Neuronal stem cell (in vitro differentiated cells): ENCODE measurements at regions not wholly inside any gene's neighbourhood (a gene's known extent, or its start where the extent isn't known, plus 50 kb on each side); places are given as distances from the start of the nearest gene placed in this dataset.

Experiments used
- DNase-seq: peaks from one replicate; pipeline ENCODE4 v3.0.0-alpha.2; 2013; ENCODE audit warnings: low spot score
- H2AFZ ChIP-seq: one replicate; pipeline ENCODE4 v1.6.1; 2013; ENCODE audit warnings: mild to moderate bottlenecking, low read length, inconsistent platforms
- H2AK5ac ChIP-seq: 2 replicates; pipeline ENCODE4 v1.6.1; 2013; ENCODE audit warnings: low read depth, mild to moderate bottlenecking, inconsistent platforms, low read length, moderate library complexity, mixed read lengths
- H2BK120ac ChIP-seq: 2 replicates; pipeline ENCODE4 v1.6.1; 2013; ENCODE audit warnings: low read depth, mild to moderate bottlenecking, inconsistent platforms, low read length, moderate library complexity, mixed read lengths
- H2BK12ac ChIP-seq: one replicate; pipeline ENCODE4 v1.6.1; 2013; ENCODE audit warnings: low read length, inconsistent platforms
- H2BK15ac ChIP-seq: 2 replicates; pipeline ENCODE4 v1.6.1; 2013; ENCODE audit warnings: mild to moderate bottlenecking, low read length, inconsistent platforms, mixed read lengths
- H2BK5ac ChIP-seq: one replicate; pipeline ENCODE4 v1.6.1; 2013; ENCODE audit warnings: inconsistent platforms, mild to moderate bottlenecking, low read length, moderate library complexity
- H3K14ac ChIP-seq: one replicate; pipeline ENCODE4 v1.6.1; 2013; ENCODE audit warnings: low read length, inconsistent platforms
- H3K18ac ChIP-seq: 2 replicates; pipeline ENCODE4 v1.6.1; 2013; ENCODE audit warnings: low read length, inconsistent platforms
- H3K23ac ChIP-seq: 2 replicates; pipeline ENCODE4 v1.6.1; 2013; ENCODE audit warnings: low read depth, mild to moderate bottlenecking, mixed read lengths, low read length, inconsistent platforms; ENCODE audit not compliant: poor library complexity
- H3K27ac ChIP-seq: replicated peaks from 3 replicates; pipeline ENCODE4 v1.5.1; 2013; ENCODE audit warnings: low read length, inconsistent platforms
- H3K27me3 ChIP-seq, 3 experiments: 2 replicates each; pipeline ENCODE4 v1.6.1; 2013; ENCODE audit warnings: low read length in 3 of 3, mild to moderate bottlenecking in 2 of 3, inconsistent platforms in 1 of 3, low read depth in 1 of 3, mixed read lengths in 1 of 3, moderate library complexity in 1 of 3; ENCODE audit not compliant: control insufficient read depth in 3 of 3, insufficient read depth in 3 of 3
- H3K36me3 ChIP-seq, 2 donors: replicated peaks in 1 of 2; 2 replicates each; pipeline ENCODE4 v1.6.1; 2013; ENCODE audit warnings: low read length in 2 of 2; ENCODE audit not compliant: control insufficient read depth in 2 of 2, insufficient read depth in 2 of 2
- H3K4ac ChIP-seq: 2 replicates; pipeline ENCODE4 v1.6.1; 2013; ENCODE audit warnings: inconsistent platforms, mild to moderate bottlenecking, low read length, moderate library complexity
- H3K4me1 ChIP-seq, 2 donors: 1 replicate in 1 of 2; 2 replicates in 1 of 2; pipeline ENCODE4 v1.6.1; 2013; ENCODE audit warnings: low read length in 2 of 2, low read depth in 1 of 2; ENCODE audit not compliant: control insufficient read depth in 2 of 2, insufficient read depth in 1 of 2
- H3K4me2 ChIP-seq: one replicate; pipeline ENCODE4 v1.6.1; 2013; ENCODE audit warnings: mild to moderate bottlenecking, low read length, inconsistent platforms; ENCODE audit not compliant: insufficient read depth, poor library complexity, severe bottlenecking
- H3K4me3 ChIP-seq, 2 donors: 2 replicates each; pipeline ENCODE4 v1.5.1; 2013; ENCODE audit warnings: low read length in 2 of 2, mild to moderate bottlenecking in 2 of 2, inconsistent platforms in 1 of 2, moderate library complexity in 1 of 2
- H3K79me1 ChIP-seq: one replicate; pipeline ENCODE4 v1.6.1; 2013; ENCODE audit warnings: low read depth, mild to moderate bottlenecking, inconsistent platforms, low read length, moderate library complexity
- H3K9ac ChIP-seq: one replicate; pipeline ENCODE4 v1.6.1; 2013; ENCODE audit warnings: mild to moderate bottlenecking, low read depth, low read length, inconsistent platforms; ENCODE audit not compliant: poor library complexity
- H3K9me3 ChIP-seq, 2 donors: replicated peaks in 1 of 2; 2 replicates each; pipeline versions ENCODE3 to v1.6.1; 2013; ENCODE audit warnings: low read length in 2 of 2, mild to moderate bottlenecking in 2 of 2, inconsistent platforms in 1 of 2, low read depth in 1 of 2, mixed read lengths in 1 of 2, moderate library complexity in 1 of 2; ENCODE audit not compliant: control insufficient read depth in 2 of 2, insufficient read depth in 1 of 2
- H4K8ac ChIP-seq: one replicate; pipeline ENCODE4 v1.6.1; 2013; ENCODE audit warnings: low read depth, mild to moderate bottlenecking, inconsistent platforms, low read length, moderate library complexity
- H4K91ac ChIP-seq: one replicate; pipeline ENCODE4 v1.6.1; 2013; ENCODE audit warnings: low read length, low read depth, mild to moderate bottlenecking, inconsistent platforms; ENCODE audit not compliant: poor library complexity
- WGBS, 2 donors: extraction: QIAGEN DNeasy Blood & Tissue Kit; methylation state at CpG; one replicate each; pipeline ENCODE4 v1.1.7; 2013; ENCODE audit warnings: missing lambda C conversion rate in 2 of 2, mixed read lengths in 1 of 2; ENCODE audit not compliant: insufficient read length in 2 of 2, insufficient replicate concordance in 1 of 2; ENCODE audit errors: extremely low coverage in 2 of 2; 5-methylcytosine and 5-hydroxymethylcytosine counted together

- Histone ChIP-seq H3K9me3 (no peaks in the 10 kb centered on the region), H2AK5ac (peak overlapping the region; percentile 6), H3K4ac (no peak overlapping the region), H3K9ac (no peak overlapping the region), H4K8ac (no peak overlapping the region), H3K23ac (no peak overlapping the region), H2BK12ac (no peak overlapping the region), H3K79me1 (no peaks in the 10 kb centered on the region), H2BK120ac (no peak overlapping the region), H3K4me1 (peaks cover 15 to 65% of the 10 kb centered on the region in 2 donors), H3K14ac (no peak overlapping the region), H4K91ac (no peak overlapping the region), H2BK5ac (no peak overlapping the region), H3K27ac (no peak overlapping the region), H3K36me3 (no peaks in the 10 kb centered on the region), H3K4me2 (no peak overlapping the region), H3K4me3 (no peak overlapping the region), H2BK15ac (no peak overlapping the region), H3K27me3 (no peaks in the 10 kb centered on the region), H3K18ac (no peak overlapping the region), H2AFZ (no peak overlapping the region)
- no peak for DNase-seq
- WGBS, 2 donors = no CpG with 5 or more reads among the region's 12 CpGs
These were observed 221.8 kb upstream of the IRX3 start for GRCh38 chr16:54508351-54508750.

- H2BK15ac ChIP-seq = no peak overlapping the region
- H2AFZ ChIP-seq = peak overlapping the region; percentile 53
- no peak overlapping the region for H3K4ac ChIP-seq
- H2BK120ac ChIP-seq = no peak overlapping the region
- H4K91ac ChIP-seq = no peak overlapping the region
- no peak overlapping the region for H3K27ac ChIP-seq
- peaks cover 14 to 56% of the 10 kb centered on the region in 2 donors for H3K4me1 ChIP-seq
- H3K18ac ChIP-seq = no peak overlapping the region
- no peak overlapping the region for H2AK5ac ChIP-seq
- no peak overlapping the region for H3K14ac ChIP-seq
- H2BK5ac ChIP-seq = no peak overlapping the region
- no peak overlapping the region for H3K4me2 ChIP-seq
- H3K4me3 ChIP-seq = no peak overlapping the region
- H2BK12ac ChIP-seq = no peak overlapping the region
- no peak overlapping the region for H3K9ac ChIP-seq
- no peaks in the 10 kb centered on the region for H3K9me3 ChIP-seq
- H3K27me3 ChIP-seq = no peaks in the 10 kb centered on the region
- no CpG with 5 or more reads among the region's 11 CpGs for WGBS, 2 donors
- no peak overlapping the region for H3K23ac ChIP-seq
- H4K8ac ChIP-seq = no peak overlapping the region
- no peaks in the 10 kb centered on the region for H3K36me3 ChIP-seq
- H3K79me1 ChIP-seq = no peaks in the 10 kb centered on the region
- no peak for DNase-seq
These were observed 220.3 kb upstream of the IRX3 start for GRCh38 chr16:54506741-54507500.

GRCh38 chr16:54506214-54506580 is 219.6 kb upstream of the IRX3 start:
- Histone ChIP-seq H4K91ac (no peak overlapping the region), H3K27me3 (no peaks in the 10 kb centered on the region), H2BK15ac (no peak overlapping the region), H3K4me2 (no peak overlapping the region), H3K9ac (no peak overlapping the region), H3K9me3 (no peaks in the 10 kb centered on the region), H2BK5ac (no peak overlapping the region), H3K36me3 (no peaks in the 10 kb centered on the region), H2BK120ac (no peak overlapping the region), H4K8ac (no peak overlapping the region), H2AK5ac (no peak overlapping the region), H3K4me1 (peaks cover 10 to 49% of the 10 kb centered on the region in 2 donors), H3K79me1 (no peaks in the 10 kb centered on the region), H3K4ac (no peak overlapping the region), H3K18ac (no peak overlapping the region), H3K27ac (no peak overlapping the region), H3K23ac (no peak overlapping the region), H3K4me3 (no peak overlapping the region), H3K14ac (no peak overlapping the region), H2BK12ac (no peak overlapping the region), H2AFZ (peak overlapping the region; percentile 53)
- DNase-seq = no peak
- no CpG with 5 or more reads among the region's 8 CpGs for WGBS, 2 donors

GRCh38 chr16:54505549-54506213 is 219.1 kb upstream of the IRX3 start:
- DNase-seq = no peak
- WGBS, 2 donors = 100% methylated on average over 2 of the region's 10 CpGs; no CpG with 5 or more reads in 1 of the 2 donors
- peaks cover 10 to 44% of the 10 kb centered on the region in 2 donors for H3K4me1 ChIP-seq
- H3K4ac ChIP-seq = no peak overlapping the region
- H2AK5ac ChIP-seq = no peak overlapping the region
- no peak overlapping the region for H3K23ac ChIP-seq
- no peaks in the 10 kb centered on the region for H3K9me3 ChIP-seq
- no peak overlapping the region for H2BK5ac ChIP-seq
- no peak overlapping the region for H2BK12ac ChIP-seq
- no peak overlapping the region for H3K14ac ChIP-seq
- H2BK15ac ChIP-seq = no peak overlapping the region
- no peak overlapping the region for H3K27ac ChIP-seq
- no peak overlapping the region for H4K8ac ChIP-seq
- no peak overlapping the region for H4K91ac ChIP-seq
- no peak overlapping the region for H3K9ac ChIP-seq
- no peak overlapping the region for H3K4me3 ChIP-seq
- no peaks in the 10 kb centered on the region for H3K79me1 ChIP-seq
- no peak overlapping the region for H2AFZ ChIP-seq
- H3K27me3 ChIP-seq = no peaks in the 10 kb centered on the region
- H3K18ac ChIP-seq = no peak overlapping the region
- no peak overlapping the region for H3K4me2 ChIP-seq
- no peaks in the 10 kb centered on the region for H3K36me3 ChIP-seq
- H2BK120ac ChIP-seq = no peak overlapping the region
